Fibroblast of skin of right quadriceps (primary cell): ENCODE measurements at regions not wholly inside any gene's neighbourhood (a gene's known extent, or its start where the extent isn't known, plus 50 kb on each side); places are given as distances from the start of the nearest gene placed in this dataset.
A peak's percentile ranks its signal among the peaks of the same experiment; 100 is the strongest.

Source experiments
- DNase-seq: peaks from one replicate; pipeline ENCODE4 v3.0.0-alpha.2; 2013

DNA sequence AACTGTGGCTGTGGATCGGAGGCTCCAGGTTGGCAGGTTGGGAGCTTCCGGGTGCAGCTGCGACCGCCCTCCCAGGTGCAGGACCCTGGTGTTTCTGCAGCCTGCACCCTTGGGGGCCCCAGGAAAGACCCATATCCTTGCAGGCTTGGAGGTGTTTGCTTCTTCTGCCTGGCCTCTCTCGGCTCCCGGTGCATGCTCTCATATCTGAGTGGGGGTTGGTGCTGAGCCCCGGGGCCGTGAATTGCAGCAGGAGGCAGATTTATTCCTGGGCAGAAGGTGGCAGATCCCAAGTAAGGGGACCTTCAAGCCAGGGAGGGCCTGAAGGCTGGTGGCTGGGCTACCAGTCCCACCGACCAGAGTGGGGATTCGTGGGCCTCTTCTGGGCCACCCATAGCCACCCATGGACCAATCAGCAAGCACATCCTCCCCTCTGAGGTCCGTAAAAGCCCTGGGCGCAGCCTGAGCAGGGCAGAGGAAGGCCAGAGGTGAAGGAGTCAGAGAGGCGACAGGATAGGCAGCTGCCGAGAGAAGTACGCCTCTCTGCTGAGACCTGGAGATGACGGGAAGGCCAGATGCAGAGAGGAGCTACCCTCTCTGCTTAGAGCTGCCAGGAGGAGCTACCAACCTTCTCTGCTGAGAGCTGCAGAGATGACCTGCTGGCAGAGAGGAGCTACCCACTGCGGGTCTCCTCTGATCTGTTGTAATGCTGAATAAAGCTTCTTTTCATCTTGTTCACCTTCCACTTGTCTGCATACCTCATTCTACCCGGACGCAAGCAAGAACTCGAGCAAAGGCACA, 1279.0 kb upstream of the LRRTM1 start:
- no peak for DNase-seq

DNA sequence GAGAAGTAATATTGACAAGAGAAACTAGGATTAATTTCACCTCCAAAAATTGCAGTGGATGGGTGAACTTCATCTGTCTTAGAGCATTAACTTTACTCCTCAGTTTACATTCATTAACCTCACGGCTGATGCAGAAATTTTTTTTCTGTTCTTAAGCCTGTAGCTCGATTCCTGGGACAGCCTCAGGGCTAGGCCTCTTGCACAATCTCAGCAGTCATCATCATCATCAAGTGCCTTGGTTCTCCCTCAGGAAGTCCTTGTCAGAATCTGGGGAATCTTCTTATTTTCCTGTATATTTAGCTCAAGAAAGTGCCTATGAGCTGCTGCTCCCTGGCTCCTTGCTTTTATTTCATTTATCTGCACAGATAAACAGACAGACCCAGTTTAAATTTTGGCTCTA, 1272.2 kb upstream of the LRRTM1 start:
- DNase-seq: no peak

DNA sequence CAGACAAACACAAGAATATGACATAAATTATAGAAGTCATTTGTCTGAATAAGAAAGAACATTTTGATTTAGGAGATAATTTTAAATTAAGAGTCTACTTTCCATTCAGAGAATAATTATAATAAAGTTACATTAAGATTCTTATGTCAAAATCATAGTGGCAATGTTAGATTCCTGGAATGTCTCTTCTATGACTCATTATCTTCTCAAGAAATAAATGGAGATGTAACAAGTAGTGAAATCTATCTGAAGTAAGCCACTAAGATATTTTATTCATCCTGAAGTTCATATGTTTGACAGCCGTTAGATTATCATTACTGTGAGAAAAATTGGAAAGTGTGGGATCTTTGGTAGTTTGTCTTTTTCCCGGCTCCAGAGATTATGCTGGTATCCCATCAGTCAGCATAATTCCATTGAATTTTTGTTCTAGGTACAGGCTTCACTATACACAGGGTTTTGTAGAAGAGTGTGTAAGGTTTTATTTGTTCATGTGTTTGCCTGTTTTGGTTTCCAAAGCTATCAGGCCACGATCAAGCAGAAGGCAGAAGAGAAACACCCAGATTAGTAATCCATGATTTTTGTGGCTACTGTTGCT, 1246.6 kb upstream of the LRRTM1 start:
- peak; percentile 25 for DNase-seq

DNA sequence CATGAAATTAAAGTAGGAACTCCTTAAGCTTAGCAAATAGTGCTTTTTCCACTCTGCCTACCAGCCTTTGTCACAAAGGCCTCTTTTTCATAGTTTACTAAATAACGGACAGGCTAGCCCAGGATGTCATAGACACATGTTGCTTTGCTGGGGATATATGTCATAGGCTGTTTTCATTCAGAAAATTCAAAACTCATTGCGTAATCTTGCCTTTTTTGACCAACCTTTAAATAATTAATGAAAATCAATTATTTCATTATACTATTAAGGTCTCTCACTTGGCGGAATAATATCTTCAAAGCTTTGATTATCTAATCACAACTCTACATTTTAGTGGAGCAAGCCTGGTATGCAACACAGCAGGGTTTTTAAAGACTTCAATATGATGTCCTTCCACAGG, 1245.7 kb upstream of the LRRTM1 start:
- no peak for DNase-seq

DNA sequence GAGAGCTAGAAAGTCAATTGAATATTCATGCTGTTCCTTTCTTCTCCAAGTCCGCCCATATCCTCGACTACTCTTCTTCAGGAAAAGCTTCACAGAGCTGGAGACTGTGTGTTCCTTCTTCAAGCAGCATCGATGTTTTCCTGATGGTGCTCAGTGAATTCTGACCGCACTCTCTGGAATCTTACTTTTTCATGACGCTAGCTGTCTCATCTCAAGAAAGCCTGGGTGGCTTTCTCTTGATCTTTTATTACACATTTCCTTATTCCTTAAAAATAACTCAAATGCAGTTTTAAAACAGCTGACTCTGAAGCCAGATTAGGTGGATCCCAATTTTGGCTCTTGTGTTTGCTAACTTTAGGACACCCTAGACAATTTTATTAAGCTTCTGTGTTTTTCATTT, 1245.1 kb upstream of the LRRTM1 start:
- DNase-seq: peak; percentile 12

DNA sequence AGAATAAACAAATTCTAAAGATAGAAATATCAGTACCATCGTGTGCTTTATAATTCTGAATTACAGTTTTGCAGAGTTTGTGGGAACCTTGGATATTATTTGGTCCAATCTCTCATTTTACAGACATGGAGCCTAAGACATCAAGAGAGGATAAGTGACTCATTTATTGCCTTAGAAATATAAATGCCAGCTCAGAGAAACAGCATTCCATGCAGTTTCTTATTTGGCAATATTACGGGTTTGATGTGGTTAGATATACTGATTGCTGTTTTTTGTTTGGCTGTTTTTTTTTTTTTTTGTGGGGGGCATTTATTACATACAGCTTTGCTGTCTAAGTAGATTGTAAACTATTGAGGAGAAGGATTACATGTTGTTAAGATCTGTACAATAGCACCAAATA, 1241.1 kb upstream of the LRRTM1 start:
- DNase-seq: peak; percentile 17

DNA sequence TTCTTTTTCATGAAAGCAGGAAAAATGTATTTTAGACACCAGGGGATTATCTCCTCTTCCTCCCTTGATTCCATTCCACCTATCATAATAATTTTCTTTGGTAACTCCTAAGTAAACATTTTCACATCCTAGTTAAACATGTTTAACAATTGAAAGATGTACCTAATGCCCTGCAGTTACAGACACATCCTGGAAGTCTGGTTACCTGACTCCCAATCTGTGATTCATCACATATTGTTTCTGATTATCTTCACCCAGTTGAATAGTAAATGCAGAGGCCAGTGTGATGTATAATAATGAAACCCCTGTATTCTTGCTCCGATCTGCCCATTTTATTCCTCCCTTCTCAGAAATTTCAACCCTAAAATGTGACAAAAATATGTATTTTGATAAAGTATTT, 1237.6 kb upstream of the LRRTM1 start:
- no peak for DNase-seq

DNA sequence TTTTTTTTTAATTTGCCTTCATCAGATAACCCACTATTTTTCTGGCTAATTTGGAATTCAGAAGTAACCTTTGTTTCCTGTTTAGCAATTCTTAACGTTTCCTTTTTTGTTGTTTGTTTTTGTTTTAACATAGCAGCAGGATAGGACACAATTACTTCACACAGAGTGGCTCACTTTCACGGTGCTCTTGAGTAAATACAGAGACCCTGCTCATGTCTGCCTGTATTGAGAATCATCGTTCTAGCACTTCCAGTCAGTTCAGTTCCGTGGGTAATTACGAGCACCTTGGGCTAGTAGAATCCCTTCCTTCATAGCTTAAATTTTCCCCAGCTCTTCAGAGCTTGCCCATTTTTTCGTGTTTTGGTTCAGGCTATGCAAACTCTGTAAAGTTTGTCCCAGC, 1225.4 kb upstream of the LRRTM1 start:
- no peak for DNase-seq

DNA sequence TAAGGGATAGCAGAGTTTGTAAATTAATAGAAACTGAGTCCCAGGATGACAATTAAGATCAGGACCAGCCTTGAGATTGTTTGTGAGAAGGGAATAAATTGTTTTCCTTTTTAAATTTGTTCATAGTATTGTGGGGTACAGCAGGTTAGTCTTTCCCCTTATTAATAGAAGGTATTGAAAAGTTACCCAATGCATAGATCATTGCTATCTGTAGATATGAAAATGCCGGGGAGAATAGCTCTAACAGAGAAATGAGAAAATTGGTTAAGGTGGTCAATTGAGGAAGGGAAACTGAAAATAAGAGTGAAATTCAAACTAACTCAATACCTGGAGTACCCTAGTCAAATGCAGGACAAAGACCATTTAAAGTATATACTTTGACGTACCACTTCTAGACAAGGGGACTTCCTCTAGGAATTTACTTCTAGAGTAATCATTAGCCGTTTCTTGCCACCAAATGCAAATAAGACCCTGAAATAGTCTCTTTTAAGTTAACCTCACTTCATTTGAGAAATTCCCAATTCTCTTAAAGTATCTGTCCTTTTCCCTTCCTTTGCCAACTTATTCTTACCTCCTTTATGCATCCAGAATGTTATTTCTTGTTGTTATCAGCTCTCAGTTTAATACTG, 1224.4 kb upstream of the LRRTM1 start:
- DNase-seq: no peak

DNA sequence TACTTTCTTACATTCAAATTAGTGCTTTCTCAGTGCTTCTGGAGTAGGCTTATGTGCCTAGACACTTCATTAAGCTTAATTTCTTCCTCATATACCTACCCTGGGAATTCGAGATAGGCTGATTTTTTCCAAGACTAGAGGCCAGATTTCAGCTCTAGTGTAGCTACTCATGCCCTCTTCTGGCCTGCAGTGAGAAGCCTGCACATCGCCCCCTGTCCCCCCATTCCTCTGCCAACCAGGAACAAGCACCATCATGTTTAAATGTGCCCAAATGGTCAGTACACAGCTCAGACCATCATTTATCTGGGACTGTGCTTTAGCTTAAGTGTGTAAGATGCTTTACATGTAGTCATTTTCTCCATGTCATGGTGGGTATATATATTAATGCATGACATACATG, 1218.8 kb upstream of the LRRTM1 start:
- DNase-seq: no peak

DNA sequence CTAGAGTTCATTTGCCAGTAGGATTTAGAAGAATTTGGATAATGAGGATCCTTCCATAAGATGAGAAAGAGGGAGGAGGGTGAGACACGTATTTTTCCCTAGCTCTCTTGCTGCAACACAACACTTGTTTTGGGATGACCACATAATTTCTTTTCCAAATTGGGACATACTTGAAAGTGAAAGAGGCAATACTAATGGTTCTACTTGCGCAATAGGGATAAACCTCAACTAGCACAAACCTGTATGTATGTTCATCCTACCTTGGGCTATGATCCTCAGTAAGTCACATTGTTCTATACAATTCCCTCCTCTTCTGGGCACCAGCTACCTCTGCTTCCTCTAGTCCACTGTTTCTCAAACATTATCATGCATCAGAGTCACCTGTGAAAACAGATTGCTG, 1208.8 kb upstream of the LRRTM1 start:
- no peak for DNase-seq

DNA sequence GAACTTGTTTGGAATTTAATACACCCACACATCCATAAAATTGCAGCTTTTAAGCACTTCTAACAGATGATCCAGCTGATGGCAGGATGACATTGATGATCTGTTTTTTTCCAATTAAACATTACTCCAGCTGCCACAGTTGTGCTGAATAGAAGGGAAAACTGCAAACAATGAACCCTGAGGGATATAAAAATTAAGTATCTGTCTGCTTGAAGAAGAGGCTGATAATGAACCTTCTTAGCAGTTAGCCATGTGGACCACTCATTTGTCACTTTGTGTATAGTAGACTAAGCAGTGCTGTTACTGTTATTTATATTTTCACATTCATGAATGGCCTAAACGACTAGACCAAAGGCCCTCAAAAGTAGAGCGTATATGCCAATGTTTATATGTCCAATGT, 1201.0 kb upstream of the LRRTM1 start:
- no peak for DNase-seq

DNA sequence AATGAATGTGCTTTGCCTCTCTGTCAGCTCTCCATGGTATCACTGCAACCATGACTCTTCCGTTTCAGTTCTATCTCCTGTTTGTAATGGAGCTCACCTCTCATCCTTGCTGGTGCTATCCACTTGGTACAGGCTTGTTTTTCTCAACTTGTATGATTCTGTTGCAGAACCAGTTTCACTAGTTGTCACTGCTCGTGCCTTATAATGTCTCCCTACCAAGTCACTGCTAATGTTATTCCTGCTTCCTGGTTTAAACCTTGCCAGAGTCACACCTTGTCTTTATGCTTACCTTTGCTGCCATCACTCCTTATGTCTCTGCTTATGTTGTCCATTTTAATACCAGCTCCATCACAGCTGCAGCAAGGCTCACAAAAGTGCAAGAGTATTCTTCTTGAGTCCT, 1191.0 kb upstream of the LRRTM1 start:
- no peak for DNase-seq

DNA sequence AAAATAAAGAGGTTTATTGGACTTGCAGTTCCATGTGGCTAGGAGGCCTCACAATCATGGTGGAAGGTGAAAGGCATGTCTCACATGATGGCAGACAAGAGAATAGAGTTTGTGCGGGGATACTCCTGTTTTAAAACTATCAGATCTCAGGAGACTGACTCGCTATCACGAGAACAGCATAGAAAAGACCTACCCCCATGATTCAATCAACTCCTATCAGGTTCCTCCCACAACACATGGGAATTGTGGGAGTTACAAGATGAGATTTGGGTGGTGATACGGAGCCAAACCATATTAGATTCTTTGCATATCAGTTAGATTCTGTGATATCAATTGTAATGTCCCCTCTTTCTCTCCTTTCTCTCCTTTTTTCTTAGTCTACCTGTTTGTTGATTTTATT, 1178.7 kb upstream of the LRRTM1 start:
- DNase-seq: no peak

DNA sequence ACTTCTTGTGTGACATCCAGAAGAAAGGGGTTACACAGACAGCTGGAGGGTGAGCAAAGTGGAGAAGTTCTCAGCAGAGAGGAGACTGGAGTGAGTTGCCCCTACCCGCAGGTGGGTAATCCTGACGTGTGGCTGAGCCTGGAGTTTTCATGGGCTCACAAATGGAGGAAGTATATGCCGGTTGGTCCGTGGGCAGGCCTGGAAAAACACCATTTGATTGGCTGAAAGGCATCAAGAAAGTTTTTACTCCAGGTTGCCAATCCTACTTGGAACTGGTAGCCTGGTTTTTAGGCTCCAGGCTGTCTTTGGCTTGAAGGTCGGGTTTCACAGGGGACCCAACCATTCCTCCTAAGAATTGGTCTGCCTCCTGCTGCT, 1177.4 kb upstream of the LRRTM1 start:
- no peak for DNase-seq

DNA sequence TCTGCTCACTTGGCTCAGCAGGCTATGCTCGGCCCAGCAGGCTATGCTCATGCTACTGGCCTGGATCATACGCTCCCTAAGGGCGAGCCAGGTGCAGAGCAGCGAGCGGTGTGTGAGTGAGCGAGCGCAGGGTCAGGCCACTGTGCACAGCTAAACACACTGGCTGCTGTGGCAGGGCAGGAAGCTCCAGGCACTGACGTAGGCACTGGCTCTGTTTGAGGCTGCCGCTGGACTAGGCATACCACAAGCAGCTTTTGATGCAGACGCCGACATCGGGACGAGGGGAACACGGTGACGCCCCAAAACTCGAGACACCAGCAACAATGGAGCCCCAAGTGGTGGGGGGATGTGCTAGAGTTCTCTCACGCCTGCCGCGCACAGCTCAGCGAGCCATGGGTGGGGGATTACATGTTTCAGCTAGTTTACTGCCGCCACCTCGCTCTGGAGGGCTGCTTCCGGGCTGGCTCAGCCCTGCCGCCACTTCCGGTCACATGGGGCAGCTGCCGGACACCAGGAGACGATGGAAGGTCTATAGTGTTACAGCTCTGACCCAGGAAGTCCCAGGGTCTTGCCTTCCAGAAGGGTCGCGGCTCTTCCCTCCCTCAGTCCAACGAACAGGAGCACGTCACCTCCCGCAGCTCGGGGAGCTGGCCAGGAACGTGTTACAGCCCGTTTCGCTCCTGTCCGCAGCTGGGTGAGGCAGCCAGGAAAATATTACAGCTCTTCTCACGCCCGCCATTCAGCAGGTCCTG, 1176.9 kb upstream of the LRRTM1 start:
- no peak for DNase-seq

DNA sequence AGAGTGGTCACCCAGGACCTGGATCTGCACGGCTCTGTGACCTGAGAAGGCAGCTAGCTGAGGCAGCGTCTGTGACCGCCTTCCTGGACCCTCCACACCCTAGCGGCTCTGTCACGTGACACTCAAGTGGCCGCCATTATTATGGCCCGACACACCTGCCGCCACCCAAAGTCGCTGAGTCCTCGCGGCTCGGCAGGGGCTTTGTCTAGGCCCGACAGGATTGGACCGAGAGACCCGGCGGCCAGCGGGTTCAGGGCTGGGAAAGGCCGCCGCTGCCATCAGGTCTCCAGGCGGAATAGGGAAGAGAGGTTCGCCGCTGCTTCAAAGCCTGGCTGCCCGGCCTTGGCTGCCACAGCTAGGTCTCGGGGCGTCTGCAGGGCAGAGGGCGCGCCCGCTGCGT, 1162.5 kb upstream of the LRRTM1 start:
- no peak for DNase-seq

DNA sequence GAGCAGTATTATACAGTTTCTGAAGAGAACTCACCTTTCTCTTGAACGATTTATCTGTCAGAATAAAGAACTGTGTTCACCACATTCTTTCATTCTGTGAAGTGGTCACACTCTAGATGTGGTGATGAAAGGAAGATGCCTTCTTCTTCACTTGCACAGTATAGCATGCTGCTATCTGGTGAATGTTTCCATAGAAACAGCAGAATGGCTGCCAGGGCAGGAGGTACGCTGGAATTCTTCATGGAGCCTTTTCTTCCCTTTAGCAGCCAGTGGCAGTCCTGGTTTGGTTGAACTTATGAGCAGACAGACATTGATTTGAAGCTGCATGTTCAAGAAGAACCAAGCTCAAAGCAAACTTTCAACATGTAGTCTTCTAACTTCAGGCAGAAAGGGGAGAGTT, 1157.9 kb upstream of the LRRTM1 start:
- DNase-seq: no peak

DNA sequence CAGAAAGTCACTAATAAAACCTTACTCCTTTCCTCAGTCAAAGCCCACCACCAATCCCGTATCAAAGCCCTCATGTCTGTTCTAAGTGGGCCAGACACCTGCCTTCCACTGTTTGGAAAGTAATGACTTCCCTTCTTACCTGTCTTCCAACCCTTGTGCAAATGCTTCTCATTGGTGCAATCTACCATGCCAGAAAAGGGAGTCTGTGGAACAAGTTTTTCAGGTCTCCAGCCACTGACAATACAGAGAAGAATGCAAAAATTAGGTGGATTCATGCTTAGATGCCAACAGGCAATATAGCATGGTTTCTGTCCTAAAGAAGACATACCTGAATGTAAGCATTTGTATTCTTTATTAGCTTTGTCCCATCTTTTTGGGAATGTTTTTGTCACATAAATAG, 1140.6 kb upstream of the LRRTM1 start:
- no peak for DNase-seq

DNA sequence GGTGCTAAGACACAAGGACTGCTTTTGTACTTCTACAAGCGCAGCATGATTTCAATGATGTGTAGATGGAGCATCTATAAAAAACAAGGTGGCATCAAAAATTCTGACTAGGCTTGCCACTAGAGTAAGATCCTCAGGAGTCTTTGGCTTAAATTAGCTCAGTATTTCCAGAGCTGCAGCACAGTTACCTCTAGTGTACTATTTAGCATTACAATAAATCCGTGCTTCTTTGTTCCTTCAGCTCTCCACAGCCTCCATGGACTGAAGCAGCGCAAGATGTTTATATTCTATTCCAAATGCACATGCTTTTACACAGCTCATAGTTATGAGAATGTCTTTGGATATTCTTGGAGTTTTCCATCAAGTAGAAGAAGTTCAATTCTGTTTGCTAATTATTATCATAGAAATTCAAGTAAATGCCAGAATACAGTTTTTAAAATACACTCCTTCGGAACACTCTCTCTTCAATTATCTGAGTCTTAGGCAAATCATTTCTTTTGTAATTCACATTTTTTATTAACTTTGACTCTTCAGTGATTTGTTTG, 1133.0 kb upstream of the LRRTM1 start:
- DNase-seq: no peak

DNA sequence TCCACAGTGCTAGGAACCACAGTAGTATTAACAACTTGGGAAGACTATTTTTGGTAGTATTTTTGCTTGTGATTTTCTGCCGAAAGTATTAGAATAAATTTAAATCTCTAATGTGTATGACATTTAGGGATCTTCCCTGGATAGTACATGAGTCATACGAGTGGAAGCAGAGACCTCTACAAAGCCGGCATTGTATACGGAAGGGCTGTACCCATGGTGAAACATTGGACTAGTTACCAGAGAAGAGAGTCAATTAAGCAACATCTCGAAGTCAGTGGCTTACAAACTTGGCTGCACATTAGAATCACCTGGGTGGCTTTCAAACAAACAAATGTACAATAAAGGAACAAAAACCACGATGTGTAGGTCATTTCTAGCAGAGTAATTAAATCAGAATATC, 1131.7 kb upstream of the LRRTM1 start:
- no peak for DNase-seq

DNA sequence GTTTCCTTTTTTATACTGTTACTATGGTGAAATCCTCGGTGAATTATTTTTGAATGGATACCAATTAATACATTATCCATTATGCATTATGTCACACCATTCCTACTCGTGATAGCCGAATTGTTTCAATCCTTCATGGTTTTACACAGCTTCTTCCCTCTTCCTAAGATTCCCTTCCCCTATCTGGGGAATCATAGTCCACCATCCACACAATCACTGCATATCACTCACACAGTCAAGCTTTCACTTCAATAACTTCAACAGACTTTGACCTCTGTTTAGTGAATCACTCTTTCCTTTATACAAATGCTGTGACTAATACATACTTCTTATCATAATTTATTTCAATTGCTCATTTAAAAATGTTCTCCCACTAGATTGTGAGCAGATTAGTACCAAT, 1108.1 kb upstream of the LRRTM1 start:
- DNase-seq: peak; percentile 3

DNA sequence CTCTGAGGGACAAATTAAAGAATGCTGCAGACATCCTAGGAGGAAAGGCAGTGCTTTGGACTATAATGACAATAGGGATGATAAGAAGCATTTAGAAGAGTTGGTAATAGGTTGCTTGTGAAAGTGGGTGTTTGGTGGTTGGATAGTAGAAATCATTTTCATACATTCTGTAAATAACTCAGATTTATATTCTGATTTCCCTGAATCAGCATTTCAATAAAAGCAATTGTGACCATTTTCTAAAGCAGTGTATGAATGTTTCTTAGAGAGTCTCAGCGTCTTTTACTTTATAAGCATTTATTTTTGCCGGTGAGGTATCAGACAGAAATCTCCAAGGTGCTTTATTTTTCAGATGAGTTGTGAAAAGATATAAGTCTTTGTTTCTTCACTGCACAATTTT, 1099.0 kb upstream of the LRRTM1 start:
- DNase-seq: no peak
